ENCODE measurements at regions not wholly inside any gene's neighbourhood (a gene's known extent, or its start where the extent isn't known, plus 50 kb on each side); places are given as distances from the start of the nearest gene placed in this dataset.
A peak's percentile ranks its signal among the peaks of the same experiment; 100 is the strongest.
"Not testable (repeated sequence)": the region's sequence is repeated elsewhere in the genome, so short reads cannot be mapped to it uniquely, and the experiment has no call there.

- not testable (repeated sequence) for DNase-seq
Measured at GRCh38 chr22:33138333-33138732, 80.2 kb upstream of the SYN3 start.

GRCh38 chr22:33130473-33130872 lies 72.3 kb upstream of the SYN3 start:
- DNase-seq, result no peak

GRCh38 chr22:33129621-33130020 lies 71.4 kb upstream of the SYN3 start:
- DNase-seq, result no peak

GRCh38 chr22:33126881-33127280 lies 68.7 kb upstream of the SYN3 start:
- no peak for DNase-seq

- no peak for DNase-seq
Measured at GRCh38 chr22:33124471-33124870, 66.3 kb upstream of the SYN3 start.

GRCh38 chr22:33122439-33122838 lies 64.3 kb upstream of the SYN3 start:
- DNase-seq, result not testable (repeated sequence)

GRCh38 chr22:33119044-33119443 lies 60.9 kb upstream of the SYN3 start:
- DNase-seq, result no peak

GRCh38 chr22:33117821-33118220 lies 59.6 kb upstream of the SYN3 start:
- no peak for DNase-seq

GRCh38 chr22:33116841-33117547 lies 58.8 kb upstream of the SYN3 start:
- no peak for DNase-seq

- no peak for DNase-seq
Measured at GRCh38 chr22:33114565-33114964, 56.4 kb upstream of the SYN3 start.

- peak; percentile 73 for DNase-seq
Measured at GRCh38 chr22:33112580-33112979, 54.4 kb upstream of the SYN3 start.

- DNase-seq, result no peak
Measured at GRCh38 chr22:33111491-33111890, 53.3 kb upstream of the SYN3 start.

GRCh38 chr22:33110562-33111163 lies 52.5 kb upstream of the SYN3 start:
- DNase-seq, result no peak

GRCh38 chr22:33109514-33110430 lies 51.6 kb upstream of the SYN3 start:
- no peak for DNase-seq

GRCh38 chr22:33108037-33108436 lies 49.9 kb upstream of the SYN3 start:
- DNase-seq, result no peak

Data from NCI-H2029 (cell line).